Embryonic facial prominence (tissue), 1 donor: ENCODE measurements at regions not wholly inside any gene's neighbourhood (a gene's known extent, or its start where the extent isn't known, plus 50 kb on each side); places are given as distances from the start of the nearest gene placed in this dataset.

Experiments used
- DNase-seq: peaks from one replicate; pipeline ENCODE4 v3.0.0-alpha.2; 2016; ENCODE audit errors: extremely low spot score

- DNase-seq: no peak
Measured at GRCh38 chr1:87437663-87438295, 109.1 kb downstream of the LMO4 start.

- no peak for DNase-seq
Measured at GRCh38 chr1:87439821-87440220, 111.1 kb downstream of the LMO4 start.

- no peak for DNase-seq
Measured at GRCh38 chr1:87449348-87449963, 120.8 kb downstream of the LMO4 start.

- no peak for DNase-seq
Measured at GRCh38 chr1:87450136-87450535, 121.5 kb downstream of the LMO4 start.

GRCh38 chr1:87450615-87451209 is 122.0 kb downstream of the LMO4 start:
- DNase-seq: no peak

- no peak for DNase-seq
Measured at GRCh38 chr1:87451229-87451920, 122.7 kb downstream of the LMO4 start.

GRCh38 chr1:87452648-87453047 is 124.0 kb downstream of the LMO4 start:
- no peak for DNase-seq

GRCh38 chr1:87457408-87457807 is 128.7 kb downstream of the LMO4 start:
- DNase-seq: no peak

- DNase-seq: no peak
Measured at GRCh38 chr1:87462894-87463293, 134.2 kb downstream of the LMO4 start.

GRCh38 chr1:87464022-87464490 is 135.4 kb downstream of the LMO4 start:
- no peak for DNase-seq

- no peak for DNase-seq
Measured at GRCh38 chr1:87466621-87467020, 137.9 kb downstream of the LMO4 start.

- no peak for DNase-seq
Measured at GRCh38 chr1:87472716-87473115, 144.0 kb downstream of the LMO4 start.

GRCh38 chr1:87473203-87473661 is 144.6 kb downstream of the LMO4 start:
- DNase-seq: no peak

- DNase-seq: no peak
Measured at GRCh38 chr1:87474098-87474497, 145.4 kb downstream of the LMO4 start.

GRCh38 chr1:87478231-87478630 is 149.6 kb downstream of the LMO4 start:
- no peak for DNase-seq

GRCh38 chr1:87495147-87495546 is 166.5 kb downstream of the LMO4 start:
- no peak for DNase-seq

- no peak for DNase-seq
Measured at GRCh38 chr1:87495870-87496269, 167.2 kb downstream of the LMO4 start.

- DNase-seq: no peak
Measured at GRCh38 chr1:87497380-87498203, 168.9 kb downstream of the LMO4 start.

- no peak for DNase-seq
Measured at GRCh38 chr1:87501738-87502137, 173.1 kb downstream of the LMO4 start.

GRCh38 chr1:87505391-87505983 is 176.8 kb downstream of the LMO4 start:
- no peak for DNase-seq

- no peak for DNase-seq
Measured at GRCh38 chr1:87506147-87506546, 177.5 kb downstream of the LMO4 start.
